HG02884 (cell line): ENCODE measurements at regions not wholly inside any gene's neighbourhood (a gene's known extent, or its start where the extent isn't known, plus 50 kb on each side); places are given as distances from the start of the nearest gene placed in this dataset.
A peak's percentile ranks its signal among the peaks of the same experiment; 100 is the strongest.

Experiments
- ATAC-seq: cut with Tn5 transposase; IDR thresholded peaks from one replicate; pipeline ENCODE4 v1.9.1; 2021; ENCODE audit warnings: mild to moderate bottlenecking, moderate library complexity; ENCODE audit not compliant: unreplicated experiment

DNA sequence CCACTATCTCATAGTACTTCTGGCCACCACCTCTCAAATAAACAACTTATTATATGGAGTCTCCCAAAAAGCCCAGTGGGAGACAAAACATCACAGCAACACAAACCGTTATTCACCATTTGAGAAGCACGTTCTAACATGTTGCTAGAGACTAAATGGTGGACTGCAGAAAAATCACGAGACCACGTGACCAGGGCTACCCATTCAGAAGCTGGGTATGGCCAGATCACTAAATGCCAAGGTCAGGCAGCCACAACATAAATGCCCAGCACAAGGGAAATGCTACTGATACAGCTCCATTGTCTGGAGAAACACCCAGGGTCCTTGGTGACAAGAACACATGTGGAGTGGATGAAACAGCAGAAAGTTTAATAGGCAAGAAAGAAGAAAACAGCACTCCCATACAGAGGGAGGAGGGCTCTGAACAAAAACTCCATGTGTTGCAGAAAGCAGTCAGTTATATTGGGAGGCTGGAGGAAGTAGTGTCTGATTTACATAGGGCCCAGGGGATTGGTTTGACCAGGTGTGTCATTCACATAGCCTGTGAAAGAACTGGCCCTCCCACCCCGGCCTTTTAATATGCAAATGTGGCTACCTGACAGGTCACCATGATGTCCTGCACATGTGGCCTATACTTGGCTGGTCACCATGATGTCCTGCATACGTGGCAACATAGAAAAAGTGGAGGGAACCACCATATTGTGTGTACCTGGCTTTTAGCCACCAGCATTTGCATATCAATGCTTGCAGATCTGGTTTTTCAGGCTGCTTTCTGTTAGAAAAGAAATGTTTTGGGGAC, 97.2 kb downstream of the TRIM36 start:
- ATAC-seq: no peak

DNA sequence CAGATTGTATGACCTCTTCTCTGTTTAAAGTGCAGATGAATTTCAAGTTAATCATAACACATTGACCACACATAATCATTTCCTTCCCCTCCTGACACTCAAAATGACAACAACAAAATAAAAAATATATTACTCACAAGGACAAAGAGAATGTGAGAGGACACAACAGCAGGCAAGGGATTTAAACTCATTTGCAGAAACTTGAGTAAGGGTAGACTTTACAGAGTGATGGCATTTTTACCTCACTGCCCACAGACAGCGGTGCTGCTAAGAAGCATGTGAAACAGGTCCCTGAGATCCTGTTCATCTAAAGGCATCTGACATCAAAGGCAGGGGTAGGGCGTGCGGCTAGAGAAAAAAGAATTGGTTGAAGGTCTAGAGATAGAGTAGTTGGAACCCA, 99.0 kb downstream of the TRIM36 start:
- ATAC-seq: no peak

DNA sequence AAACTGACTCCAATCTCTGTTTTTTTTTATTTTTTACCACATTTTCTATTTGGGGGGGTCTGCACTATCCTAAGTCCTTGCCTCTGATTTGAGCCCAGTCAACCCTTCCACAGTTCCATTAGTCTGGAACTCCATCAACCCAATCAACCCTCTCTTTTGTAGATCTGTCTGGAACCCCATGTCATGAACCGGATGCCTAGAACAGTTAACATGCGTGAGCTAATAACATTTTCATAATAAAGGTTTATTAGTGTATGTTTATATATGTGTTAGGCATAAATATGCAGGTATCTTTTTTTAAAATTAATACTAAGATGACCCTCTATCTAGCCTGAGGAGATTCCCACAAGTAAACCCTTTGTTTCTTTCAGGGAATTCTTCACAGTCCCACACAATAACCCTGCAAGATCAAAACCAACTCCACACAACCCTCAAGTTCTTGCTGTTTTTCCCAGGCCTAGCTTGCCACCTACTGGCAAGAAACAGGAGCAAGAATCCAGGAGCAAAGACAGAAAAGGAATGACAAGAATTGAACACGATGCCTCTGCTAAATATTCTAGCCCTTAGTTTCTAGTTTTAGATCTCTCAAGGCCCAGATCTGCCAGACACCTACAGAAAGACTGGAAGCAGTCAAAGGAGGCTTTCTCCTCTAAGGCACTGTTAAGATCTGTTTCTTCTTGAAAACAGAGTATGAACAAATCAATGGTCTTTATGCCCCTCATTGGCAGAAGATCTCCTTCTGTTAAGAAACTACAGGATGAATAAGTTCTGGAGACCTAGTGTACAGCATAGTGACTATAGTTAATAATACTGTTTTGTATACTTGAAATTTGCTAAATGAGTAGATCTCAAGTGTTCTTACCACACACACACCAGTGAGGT, 100.4 kb downstream of the TRIM36 start:
- peak; percentile 29 for ATAC-seq

DNA sequence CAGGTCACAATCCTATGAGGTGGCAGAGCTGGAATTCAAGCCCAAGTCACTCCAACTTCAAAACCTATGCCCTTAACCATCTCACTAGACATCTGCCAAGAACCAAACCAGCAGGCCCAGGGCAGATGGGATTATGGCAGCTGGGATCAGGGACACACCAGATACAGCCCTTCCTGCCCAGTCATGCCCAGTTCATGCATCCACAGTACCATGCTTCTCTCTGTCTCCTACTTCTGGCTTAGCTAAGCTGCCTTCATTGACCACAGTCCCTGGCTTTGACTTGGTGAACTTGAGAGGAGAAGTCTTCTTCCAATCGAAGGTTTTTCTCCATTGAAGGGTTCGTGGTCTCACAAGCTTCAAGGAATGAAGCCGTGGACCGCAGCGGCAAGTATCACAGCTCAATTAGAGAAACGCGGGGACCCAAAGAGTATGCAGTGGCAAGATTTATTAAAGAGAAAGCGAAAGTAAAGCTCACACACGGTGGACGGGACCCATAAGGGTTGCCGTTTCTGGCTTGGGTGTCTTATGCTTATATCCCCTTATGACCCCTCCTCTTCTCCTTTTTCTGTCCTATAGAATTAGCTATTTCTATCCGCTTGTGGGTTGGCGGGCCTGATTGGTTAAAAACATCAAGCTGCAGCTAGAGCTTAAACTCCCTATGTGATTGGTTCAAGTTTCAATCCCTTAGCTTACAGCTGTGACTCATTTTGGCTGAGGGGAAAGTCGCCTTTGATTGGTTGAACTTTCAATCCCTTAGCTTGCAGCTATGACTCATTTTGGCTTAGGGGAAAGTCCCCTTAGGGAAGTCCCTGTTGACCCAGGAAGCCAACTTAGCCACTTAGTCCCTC, 101.2 kb downstream of the TRIM36 start:
- peak; percentile 88 for ATAC-seq

DNA sequence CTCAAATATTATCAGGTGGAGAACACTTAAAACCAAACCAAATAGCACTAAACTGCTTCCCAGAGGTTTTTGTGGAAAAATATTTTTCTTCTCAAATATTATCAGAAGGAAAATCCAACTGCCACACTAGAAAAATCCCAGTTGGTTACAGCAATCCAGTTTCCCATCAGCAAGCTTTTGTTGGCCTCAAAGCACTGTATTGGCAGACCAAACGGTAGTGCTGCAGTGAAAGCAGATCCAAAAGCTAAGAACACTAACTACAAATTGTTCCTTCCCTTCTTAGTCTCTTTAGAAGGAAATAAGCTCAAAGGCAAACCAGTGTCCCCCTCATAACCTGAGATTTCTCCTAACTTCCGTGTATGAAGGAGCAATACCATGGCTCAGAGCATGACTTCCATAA, 105.3 kb downstream of the TRIM36 start:
- ATAC-seq: no peak

DNA sequence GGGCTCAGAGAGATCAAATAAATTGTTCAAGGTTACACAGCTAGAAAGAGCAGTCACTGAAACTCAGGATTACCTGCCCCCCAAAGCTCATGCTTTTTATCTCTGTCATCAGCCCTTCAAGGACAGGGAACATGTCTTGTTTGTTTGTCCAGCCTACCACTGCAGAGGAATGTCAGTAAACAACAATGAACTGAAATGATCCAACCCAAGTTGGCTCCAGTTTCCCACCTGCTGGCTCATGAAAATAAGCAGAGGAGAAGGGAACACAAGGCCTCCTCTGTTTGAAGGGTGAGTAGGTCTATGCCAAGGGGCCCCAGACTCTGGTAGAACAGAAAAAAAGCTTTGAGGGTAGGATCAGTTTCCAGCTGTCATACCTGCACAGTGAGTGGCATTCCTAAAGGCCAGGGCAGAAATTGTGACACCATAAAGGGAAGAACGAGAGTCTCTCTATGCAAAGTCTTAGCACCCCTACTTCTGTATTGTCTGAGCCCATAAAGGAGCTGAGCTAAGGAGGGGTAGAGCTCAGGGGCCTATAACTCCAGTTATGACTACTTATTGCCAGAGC, 115.2 kb downstream of the TRIM36 start:
- ATAC-seq: no peak

DNA sequence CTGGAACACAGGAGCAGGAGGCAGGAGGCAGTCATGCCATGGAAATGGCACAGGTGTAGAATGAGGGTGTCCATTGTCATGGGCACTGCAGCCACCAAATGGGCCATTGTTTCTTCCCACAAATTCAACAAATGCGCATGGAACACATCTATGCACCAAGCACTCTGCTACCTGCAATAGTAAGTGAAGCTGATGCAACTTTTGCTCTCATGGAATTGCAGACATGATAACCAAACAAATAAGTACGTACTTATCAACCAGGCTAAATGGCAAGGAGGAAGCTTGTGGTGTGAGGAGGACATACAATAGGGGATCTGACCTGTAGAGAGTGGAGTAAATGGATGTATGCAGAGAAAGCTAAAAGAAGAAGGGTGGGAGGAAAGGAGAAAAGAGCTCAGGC, 116.8 kb downstream of the TRIM36 start:
- no peak for ATAC-seq

DNA sequence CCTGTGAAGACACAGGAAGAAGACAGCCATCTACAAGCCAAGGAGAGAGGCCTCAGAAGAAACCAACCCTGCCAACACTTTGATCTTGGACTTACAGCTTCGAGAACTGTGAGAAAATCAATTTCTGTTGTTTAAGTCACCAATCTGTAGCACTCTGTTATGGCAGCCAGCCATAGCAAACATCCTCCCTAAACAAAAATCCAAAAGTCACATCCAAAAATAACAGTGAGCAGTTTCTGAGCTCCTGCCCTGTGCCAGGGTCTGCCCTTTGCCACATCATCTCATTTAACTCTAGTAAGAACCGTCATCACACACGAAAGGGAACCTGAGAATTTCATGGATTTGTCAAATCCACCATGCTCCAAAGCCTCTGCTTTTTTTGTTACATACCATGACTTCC, 118.8 kb downstream of the TRIM36 start:
- ATAC-seq: no peak

DNA sequence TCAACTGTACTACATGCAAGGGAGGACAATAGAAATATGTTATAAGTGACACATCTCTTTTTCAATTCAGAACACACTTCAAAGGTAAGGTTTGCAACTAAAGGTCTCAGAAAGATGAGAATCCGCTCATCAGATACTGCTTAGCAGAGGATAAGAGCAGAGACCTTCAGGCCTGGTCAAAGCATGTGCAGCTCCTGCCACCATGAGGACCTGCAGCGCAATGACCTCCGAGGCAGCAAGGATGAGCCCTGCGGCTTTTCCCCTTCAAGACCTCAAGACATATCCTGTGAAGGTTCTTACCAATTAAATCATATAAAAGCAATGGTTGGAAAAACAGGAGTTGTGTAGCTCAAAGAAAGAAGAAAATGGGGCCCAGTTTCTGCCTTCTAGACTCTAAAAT, 135.8 kb downstream of the TRIM36 start:
- no peak for ATAC-seq

DNA sequence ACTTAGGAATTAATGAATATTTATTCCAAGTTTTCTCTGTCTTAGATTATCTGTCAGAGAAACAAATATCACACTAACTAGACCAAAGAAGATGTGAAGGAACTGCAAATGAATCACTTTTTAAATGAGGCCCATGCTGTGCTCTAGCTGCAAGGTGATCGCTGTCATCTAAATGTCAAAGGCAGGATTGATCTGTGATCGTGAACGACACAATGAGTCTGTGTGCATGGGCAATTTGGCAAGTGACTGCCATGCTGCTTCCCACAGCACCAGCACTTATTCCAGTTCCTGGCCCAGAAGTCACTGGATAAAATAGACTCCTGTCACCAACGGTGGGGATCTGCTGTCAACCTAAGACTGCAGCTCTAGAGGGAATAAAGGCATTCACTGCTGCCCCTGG, 141.2 kb downstream of the TRIM36 start:
- ATAC-seq: no peak

DNA sequence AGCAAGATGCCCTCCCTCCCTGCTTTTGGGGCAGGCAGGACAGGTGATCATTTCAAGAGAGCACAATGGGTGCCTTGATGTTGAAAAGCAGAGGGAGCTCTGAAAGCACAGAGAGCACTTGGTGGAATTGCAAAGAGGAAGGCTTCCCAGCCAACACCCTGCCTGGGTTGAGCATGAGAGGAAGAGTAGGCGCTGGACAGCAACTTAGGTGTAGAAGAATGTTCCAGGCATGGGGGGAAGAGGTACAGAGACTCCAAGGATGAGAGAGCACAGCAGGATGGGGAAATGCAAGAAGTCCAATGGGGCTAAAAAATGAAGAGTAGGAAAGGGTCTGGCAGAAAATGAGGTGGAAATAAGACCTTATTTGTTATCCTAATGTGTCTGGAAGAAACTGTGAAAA, 144.8 kb downstream of the TRIM36 start:
- ATAC-seq: no peak

DNA sequence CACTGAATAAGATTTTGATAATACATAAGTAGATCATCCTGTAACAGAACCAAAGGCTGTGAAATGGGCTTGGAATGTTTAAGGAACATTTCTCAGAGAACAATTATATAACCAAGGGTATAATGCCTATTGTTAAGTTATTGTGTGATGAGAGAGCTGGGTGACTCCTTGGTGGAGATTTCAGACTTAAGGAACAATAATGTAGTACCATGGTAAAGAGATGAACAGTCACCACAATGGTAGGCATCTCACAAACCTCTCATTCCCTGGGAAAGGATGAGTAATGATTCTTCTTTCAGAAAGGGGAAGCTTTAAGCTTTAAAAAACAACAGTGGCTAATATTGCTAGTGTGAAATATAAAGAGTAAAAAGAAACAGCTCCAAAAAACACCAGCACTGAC, 147.4 kb downstream of the TRIM36 start:
- no peak for ATAC-seq

DNA sequence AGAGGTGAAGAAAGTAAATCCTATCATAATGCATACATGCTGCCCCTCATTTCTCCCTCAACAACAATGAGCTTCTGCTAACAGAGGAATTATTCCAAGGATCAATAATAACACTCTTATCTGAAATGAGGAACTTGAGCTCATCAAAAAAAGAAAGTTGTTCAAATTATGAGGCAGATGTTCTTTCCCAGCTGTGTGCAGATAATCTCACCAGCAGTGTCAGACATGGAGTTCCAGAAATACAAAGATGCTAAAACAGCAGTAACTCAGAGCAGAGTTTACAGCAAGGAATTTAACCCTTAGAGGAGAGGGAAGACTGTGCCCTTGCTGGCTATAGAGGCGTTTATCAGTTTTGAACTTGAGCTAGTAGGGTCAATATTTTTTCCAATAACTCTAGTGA, 153.1 kb downstream of the TRIM36 start:
- ATAC-seq: no peak

DNA sequence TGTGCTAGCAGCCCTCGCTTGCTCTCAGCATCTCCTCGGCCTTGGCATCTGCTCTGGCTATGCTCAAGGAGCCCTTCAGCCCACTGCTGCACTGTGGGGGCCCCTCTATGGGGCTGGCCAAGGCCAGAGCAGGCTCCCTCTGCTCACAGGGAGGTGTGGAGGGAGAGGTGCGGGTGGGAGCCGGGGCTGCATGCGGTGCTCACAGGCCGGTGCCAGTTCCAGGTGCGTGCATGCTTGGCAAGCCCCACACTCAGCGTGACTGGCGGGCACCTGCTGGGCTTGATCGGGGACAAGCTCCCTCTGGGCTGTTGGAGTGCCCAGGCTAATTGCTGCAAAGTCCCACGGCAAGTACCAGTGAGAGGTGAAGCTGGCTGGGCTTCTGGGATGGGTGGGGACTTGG, 170.5 kb downstream of the TRIM36 start:
- no peak for ATAC-seq

DNA sequence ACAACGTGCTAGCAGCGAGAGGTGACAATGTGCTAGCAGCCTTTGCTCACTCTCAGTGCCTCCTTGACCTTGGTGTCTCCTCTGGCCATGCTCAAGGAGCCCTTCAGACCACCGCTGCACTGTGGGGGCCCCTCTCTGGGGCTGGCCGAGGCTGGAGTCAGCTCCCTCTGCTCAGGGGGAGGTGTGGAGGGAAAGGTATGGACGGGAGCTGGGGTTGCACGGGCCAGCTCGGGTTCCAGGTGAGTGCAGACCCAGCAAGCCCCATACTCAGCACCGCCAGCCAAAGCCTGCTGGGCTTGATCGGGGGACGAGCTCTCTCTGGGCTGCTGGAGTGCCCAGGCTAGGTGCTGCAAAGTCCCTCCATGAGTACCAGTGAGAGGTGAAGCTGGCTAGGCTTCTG, 180.2 kb downstream of the TRIM36 start:
- no peak for ATAC-seq

DNA sequence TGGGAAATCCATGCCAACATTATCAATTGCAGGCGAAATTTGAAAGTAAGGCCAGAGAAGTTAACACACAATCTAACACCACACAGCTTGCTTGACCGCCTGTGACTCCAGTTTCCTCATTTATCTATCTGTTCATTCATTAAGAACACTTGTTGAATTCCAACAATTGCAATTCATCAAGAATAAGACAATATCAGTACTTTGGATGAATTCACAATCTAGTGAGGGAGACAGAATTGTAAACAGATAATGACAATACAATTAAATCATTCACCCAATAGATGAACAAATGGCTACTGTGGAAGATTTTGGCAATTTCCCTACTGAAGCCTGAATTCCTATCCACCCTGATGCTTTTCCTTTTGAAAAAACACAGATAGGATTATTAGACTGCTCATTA, 181.6 kb downstream of the TRIM36 start:
- no peak for ATAC-seq

DNA sequence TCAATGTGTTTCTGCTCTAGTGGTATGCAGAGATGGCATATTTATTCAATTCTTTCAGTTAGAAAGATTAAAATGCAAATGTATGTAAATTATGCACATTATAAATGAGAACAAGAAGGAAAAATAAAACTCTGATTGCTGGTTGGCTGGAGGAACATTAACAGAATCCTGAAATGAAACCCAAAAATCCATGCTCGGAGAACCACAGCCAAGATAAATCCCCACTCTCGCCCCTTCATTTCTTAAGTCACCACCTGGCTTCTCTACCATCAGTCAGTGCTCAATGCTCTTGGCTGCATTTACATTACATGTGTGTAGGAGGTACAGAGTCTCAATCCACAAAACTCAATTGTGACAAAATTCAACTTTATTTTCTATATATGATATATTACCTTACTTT, 184.9 kb downstream of the TRIM36 start:
- no peak for ATAC-seq

DNA sequence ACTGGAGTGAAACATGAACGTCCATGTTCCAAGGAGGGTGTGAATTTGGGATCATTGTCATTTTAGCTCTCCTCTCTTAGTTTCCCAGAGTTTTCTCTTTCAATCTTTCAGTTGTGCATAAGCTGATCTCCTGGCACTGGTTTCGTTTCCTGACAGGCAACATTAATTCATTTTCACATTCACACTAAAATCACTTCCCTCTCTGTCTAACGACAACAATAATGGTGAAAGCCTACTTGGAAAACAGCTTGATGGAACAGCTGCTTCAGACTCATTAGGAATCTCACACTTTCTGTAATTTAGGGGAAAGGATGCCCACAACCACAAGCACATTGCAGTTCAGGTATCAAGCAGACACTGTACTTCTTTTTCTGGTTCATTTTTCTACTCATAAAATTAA, 188.6 kb downstream of the TRIM36 start:
- no peak for ATAC-seq

DNA sequence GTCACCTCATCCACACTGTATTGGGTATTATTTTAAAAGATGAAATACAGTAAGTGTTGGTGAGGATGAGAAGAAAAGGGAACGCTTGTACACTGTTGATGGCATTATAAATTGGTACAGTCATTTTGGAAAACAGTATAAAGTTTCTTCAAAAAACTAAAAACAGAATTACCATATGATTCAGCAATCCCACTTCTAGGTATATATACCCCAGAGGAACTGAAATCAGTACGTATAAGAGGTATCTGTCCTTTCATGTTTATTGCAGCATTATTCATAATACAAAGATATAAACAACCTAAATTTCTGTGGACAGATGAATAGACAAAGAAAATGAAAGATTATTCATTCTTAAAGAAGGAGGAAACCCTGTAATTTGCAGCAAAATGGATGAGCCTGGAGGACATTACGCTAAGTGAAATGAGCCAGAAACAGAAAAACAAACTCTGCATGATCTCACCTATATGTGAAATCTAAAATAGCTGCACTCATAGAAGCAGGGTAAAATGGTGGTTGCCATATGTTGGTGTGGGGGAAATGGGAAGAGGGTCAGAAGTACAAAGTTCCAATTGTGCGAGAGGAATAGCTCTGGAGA, 191.6 kb downstream of the TRIM36 start:
- ATAC-seq: peak; percentile 85

DNA sequence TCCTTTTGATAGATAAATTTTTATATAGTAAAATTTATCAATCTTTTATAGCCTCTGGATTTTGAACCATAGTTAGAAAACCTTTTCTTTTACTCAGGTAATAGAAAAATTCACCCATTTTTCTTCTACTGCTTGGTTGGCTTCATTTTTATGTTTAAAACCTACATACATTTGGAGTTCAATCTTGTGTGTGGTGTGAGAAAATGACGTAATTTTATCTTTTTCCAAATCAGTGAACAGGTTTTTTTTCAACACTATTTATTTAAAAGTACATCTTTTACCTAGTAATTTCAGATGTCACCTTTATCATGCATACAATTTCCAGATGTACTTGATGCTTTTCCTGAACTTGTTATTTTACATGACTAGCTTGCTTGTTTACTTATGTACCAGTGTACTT, 200.2 kb downstream of the TRIM36 start:
- no peak for ATAC-seq

DNA sequence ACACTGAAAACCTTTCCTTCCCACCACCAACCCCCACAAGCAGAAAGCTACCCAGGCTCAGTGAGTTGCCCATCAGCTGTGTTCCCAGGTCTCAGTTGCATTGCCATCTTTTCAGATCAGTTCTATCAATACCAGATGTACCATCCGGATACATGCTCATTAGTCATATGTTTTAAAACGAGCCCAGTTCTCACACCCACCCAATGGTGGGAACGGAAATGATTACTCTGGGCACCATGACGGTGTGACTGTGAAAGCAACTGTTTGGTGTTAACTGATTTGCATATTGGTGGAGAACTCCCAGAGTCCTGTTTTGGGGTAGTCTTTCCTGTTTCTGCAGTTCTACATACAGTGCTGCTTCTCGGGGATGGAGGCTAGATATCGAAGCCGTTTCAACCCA, 212.3 kb downstream of the TRIM36 start:
- ATAC-seq: no peak
